ENCODE measurements at regions not wholly inside any gene's neighbourhood (a gene's known extent, or its start where the extent isn't known, plus 50 kb on each side); places are given as distances from the start of the nearest gene placed in this dataset.

DNA sequence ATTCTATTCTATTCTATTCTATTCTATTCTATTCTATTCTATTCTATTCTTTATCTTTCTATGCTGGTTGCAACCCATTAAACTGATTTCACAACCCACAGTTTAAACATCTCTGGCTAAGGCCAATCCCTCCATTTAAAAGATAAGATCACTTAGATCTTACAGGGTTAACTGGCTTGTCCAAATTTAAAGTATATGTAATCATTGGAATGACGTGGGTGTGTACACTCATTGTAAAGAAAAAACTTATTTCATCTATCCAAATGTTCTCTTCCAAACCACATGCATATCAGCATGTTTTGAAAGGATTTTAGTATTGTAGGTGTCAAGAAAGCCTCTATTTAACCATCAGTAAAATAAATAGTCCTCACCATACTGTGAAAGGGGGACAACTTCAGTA, 299.6 kb upstream of the RUNX1 start:
- DNase-seq (ENCODE audit: low read depth), result no peak

DNA sequence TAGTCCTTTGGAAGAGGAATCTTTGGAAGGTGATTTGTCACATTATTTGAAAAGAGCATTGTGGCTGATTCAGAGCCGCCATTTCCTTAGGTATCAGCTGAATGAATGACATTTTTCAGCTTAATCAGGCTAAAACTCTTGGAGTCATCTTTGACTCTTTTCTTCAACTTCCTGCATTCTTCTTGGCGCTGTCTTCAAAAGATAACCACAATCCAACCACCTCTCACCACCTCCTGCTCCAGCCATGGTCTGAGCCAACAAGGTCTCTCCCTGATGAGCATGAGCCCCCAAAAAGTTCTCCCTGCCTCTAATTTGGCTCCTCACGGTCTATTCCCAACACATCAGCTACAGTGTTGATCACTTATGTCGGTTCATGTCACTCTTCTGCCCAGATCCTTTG, 297.6 kb upstream of the RUNX1 start:
- no peak for DNase-seq (ENCODE audit: low read depth)

DNA sequence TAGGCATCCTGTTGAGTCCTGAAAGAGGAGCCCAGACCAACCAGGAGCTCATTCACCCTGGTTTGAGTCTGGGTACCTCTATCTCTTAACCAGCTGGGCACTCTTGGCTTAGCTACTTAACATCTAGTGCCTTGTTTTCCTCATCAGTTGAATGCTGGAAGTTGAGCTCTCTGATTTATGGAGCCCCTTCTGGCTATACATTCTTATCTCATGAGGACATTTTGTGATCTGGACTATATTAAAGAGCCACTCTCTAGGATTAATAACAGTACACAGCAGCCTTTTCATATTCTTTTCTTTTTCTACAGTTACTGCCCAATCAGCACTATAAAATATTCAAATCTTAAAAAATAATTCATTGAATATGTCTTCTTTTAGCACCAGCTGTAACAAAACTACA, 296.9 kb upstream of the RUNX1 start:
- DNase-seq (ENCODE audit: low read depth), result no peak

DNA sequence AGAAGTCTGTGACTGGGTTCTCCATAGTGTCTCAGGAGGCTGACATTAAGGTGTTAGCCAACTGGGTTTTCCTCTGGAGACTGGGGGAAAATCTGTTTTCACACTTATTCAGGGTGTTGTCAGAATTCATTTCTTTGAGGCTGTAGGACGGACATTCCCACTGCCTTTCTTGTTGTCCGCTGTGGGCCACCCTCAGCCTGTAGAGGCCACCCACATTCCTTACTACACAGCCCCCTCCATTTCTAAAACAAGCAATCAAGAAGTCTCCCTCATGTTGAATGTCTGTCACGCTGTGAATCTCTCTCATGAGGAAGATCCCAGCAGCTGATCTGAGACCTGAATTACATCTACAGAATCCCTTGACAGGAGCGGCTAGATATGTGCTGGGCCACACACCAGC, 295.5 kb upstream of the RUNX1 start:
- DNase-seq (ENCODE audit: low read depth), result no peak

DNA sequence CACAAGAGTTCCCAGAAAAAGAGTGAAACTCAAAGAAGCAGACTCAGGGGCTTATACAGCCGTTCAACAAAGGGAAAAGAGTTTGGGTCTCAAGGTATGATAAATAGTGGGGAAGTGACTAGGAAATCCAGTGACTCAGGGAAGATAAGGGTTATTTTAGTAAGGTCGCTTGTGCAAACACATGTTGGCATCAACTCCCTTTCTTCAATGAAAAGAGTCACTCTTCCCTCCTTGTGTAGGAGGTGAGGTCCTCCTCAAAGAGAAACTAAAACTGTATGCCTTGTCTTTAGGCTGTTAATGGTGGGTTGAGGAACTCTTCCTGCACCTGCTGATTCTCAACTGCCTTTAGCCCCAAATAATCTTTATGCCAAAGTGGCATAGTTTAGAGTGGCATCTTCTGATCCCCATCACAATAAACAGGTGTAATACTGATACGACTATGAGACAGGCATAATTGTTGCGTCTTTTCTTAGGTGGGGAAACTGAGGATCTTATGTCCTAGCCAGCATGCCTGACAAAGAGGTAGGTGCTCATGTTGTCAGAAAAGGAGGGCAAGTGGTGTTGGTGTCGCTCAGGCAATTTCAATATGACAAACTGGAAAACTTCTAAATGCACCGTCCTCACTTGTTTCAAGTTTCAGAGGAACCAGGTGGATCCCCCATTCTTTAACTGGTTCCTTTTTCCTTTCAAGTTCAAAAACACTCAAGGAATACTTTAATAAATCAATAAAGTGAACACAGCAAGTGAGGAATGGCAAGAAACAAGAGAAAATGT, 294.1 kb upstream of the RUNX1 start:
- DNase-seq (ENCODE audit: low read depth), result peak; percentile 38

DNA sequence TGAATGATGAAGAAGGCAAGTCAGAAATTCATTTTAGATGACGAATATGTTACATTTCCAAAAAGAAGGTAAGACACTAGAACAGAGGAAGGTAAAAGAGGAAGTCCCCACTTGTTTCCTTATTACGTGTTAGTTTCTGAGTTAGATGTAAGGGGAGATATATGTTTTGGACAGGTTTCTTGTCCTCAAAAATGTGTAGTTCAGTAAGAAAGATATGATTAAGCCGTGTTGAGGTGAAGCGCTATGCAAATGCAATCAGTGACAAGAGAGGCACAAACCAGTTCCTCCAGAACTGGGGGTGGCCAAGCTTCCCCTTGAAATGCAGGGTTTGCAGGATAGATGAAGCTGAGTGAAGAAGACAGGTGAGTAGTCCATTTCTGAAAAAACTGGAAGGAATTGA, 293.3 kb upstream of the RUNX1 start:
- no peak for DNase-seq (ENCODE audit: low read depth)

DNA sequence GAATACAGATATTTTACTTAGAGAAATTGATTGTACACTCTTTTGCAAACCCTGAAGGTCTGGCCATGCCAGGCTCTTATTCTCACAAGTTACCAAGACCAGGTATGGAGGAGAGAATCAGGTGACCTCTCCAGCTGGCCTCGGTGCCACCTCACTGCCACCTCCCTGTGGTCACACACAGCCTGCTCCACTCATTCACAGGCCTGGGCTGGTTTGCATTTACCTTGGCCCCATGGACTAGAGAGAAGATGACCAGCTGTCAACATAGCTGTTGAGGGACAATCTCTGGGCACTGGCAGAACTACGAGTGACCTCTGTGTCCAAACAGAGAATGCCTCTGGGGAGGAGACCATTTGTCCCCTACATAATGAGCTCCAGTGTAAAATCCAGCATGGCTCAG, 291.2 kb upstream of the RUNX1 start:
- DNase-seq (ENCODE audit: low read depth), result no peak

DNA sequence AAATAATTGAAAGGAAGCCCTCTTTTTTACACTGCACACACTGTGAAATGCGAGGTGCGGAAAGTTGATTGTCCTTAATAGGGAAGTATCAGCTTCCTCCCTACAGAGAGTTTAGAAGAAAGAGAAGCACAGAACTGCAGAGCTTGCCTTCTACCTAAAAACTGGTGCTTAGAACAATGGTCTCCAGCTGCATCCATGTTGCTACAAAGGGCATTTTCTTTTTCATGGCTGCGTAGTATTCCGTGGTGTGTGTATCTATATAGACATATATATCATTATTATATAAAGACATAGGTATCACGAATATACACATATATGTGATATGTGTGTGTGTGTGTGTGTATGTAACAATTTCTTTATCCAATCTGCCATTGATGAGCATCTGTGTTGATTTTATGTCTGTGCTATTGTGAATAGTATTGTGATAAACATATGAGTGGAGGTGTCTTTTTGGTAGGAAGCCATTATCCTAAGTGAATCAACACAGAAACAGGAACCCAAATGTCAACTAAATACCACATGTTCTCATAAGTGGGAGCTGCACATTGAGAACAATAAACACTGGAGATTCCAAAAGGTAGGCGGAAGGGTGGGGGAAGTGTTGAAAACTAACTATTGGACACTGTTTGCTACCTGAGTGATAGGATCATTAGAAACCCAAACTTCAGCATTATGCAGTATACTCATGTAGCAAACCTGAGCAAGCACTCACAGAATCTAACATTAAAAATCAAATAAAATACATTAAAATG, 290.0 kb upstream of the RUNX1 start:
- DNase-seq (ENCODE audit: low read depth), result no peak

DNA sequence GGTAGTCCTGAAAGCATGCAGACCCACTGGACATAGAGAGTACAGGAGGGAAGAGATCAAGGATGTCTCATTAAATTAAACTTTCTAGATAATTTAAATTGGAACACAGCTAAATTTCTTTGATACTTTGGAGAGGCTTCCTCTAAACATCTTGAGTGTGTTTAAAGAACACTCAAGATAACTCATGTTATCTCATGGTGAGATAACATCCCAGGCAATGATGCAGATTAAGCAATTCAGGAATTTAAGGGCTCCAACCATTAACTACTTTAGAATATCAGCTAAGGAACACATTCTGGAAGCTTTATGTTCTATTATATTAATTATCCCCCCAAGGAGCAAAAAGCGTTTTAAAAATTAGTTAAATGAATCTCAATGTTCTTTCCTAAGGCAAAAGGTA, 289.2 kb upstream of the RUNX1 start:
- no peak for DNase-seq (ENCODE audit: low read depth)

DNA sequence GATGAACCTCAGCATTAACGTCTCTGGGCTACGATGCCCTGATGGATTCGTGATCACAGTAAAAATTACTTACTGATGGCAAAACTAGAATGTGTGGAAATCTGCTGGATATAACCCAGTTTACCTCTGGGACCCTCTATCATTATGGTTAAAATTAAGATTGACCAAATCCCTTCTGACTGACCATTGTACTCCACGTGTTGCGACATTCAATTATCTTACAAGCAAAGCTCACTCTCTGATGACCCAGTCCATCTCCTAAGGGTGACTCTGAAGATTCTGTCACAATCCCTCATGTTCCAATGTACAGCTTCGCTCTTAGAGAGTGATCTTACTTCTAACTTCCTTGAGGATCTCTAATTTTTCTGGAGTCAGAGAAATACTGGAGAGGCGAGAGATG, 288.5 kb upstream of the RUNX1 start:
- DNase-seq (ENCODE audit: low read depth), result no peak

DNA sequence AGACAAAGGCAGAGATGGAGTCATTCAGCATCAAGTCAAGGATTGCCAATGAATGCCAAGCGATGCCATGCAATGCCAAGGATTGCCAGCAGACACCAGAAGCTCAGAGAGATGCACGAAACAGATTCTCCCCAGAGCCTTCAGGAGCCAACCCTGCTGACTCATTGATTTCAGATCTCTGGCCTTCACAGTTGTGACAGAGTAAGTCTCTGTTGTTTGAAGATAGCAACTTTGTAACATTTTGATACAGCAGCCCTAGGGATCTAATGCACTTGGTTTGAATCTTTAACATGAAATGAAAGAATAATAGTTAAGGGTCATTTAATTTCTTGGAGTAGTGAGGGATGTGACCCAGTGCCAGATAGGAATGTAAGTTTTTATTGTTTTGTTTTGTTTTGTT, 287.4 kb upstream of the RUNX1 start:
- DNase-seq (ENCODE audit: low read depth), result no peak

DNA sequence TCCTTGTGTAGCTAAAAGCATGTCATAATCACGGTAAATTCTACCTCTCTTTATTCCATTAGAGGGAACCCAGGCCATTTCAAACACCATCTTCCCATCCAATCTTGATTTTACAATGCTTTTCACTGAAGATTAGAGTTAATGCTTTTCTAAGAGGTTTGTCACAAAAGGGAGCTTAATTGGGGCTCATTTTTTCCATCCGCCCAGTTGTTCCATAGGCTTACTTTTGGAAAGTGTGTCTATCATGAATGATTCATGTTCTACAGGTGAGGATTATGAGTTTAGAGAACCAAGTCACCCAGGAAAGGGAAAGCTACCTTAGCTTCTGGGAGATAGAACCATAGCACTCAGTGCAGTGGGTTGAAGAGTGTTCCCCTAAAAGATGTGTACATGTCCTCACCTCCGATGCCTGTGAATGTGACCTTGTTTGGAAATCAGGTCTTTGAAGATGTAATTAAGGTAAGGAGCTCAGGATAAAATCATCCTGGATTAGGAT, 286.9 kb upstream of the RUNX1 start:
- DNase-seq (ENCODE audit: low read depth), result no peak

DNA sequence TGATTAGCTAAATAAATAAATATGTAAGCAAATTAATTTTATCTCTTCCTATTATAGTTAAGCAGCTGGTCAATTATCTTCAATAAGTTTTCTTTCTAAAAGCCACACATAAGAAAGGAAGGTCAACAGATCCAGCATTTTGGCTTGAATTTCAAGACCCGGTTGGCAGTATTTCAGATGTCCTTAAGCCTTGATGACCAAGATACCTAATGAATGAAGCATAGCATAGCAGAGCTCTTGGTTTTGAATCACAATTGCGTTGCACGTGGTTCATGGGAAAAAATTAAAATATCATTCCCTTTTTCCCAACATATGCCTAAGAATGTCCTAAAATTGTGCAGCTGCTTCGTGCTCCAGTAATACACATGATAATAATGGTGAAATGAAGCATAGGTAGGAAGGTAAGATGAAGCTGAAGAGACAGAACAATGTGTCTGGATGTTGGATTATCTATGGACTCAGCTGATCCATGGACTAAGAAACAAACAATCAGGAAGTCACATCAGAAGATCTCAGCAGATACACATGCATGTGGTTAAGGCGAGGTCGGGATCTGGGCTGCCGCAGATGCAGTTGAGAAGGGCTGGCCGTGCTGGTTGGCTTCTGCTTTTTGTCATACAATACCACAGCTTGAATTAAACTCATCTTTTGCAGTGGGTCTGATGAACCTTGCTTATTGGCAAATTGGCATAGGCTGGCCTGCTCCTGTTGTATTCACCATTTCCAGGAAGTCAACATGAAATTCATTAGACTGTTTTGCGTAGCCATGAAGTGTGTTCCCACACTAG, 284.9 kb upstream of the RUNX1 start:
- DNase-seq (ENCODE audit: low read depth), result no peak

DNA sequence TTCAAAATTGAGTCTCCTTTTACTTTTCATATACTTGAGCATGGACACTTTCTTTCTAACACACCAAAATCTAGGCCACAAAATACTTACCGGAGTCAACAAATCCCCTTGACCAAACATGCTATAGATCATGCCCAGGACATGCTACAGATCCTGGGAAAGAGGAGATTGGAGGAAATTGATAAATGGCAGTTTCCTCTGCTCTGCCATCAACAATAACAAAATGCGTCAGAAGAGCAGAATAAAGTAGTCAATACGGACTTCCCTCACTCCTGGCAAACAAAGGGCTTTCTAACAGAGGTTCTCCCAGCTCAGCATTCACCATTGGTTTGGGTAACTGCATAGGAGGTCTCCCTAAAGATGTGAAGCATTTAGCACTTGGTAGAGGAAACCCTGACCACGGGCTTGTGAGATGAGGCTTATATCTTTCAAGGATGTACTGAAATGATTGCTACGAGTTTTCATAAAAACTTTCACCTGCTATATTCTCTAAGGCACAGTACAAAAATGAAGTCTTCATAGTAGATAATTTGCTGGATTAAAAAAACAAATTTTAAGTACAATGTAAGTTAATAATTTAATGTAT, 283.8 kb upstream of the RUNX1 start:
- no peak for DNase-seq (ENCODE audit: low read depth)

DNA sequence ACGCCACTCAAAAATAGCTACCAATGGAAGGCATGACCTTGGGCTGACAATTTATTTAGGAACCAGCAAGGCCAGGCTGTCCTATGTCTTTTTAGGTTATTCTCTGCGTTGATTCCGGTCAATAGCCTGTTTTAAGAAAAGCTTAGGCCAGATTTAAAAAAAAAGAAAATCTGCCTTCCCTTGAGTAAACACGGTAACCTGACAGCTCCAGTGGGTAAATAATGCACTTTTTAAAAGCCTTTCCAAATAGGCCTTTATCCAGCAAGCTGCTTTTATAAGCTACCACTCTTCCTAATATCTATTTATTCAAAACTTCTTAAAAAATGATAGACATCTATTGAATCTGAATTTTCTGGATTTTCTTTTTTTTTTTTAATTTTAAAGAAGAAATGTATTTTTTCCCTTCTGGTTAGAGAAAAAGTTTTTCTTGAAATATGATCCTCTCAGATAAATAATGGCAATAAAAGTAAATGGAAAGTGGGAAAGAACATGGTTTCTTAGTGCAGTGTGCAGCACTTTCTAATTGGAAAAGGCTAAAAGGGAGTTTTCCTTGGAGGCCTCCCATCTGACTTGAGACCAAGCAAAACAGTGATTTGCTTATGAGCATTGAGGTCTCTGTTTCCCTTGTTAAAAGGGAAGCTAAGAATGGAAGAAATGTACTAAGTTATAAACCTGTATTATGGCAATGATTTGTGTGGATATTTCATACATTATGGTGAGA, 281.0 kb upstream of the RUNX1 start:
- no peak for DNase-seq (ENCODE audit: low read depth)

DNA sequence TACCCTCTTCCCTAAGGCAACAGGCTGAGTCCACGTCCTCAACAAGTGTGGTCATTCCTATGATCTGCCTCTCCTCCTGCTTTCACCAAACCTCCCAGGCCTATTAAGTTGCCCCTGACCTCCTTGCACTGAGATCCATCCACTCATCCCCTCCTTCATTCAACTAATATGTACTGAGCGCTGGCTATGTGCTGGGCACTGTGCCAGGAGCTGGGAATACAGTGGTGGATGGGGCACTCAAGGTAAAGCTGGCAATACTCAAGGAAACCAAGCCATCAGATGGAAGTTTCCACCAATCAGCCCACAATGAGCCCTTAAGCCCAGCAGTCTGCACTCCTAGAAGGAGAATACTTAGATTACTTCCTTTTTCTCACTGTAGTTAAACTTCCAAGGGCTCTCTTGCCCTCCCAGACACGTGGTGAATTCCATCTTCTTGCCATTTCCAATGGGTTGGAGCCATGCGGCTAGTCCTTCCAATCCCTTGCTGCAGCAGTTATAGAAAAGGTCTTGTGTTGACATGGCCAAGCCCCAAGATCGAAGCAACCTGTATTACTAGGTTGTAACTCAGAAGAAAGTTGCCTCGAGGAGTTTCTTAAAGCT, 279.9 kb upstream of the RUNX1 start:
- DNase-seq (ENCODE audit: low read depth), result no peak

DNA sequence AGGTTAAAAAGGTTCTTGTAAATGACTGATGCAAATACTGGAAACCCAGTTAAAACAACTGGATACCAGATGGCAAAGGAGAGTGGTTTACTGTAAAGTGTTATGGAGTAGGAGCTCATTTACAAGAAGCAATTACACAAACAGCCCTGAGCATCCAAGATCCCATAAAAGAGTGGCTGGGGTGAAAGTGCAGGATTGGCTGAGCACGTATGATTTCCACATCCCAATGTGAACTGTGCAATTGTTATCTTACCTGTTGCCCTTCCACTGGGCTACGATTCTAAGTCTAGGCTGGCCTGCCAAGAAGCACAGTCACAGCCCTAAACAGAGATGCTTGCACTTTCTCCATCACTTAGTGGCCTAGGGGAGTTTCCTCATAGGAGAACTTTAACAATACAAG, 277.6 kb upstream of the RUNX1 start:
- no peak for DNase-seq (ENCODE audit: low read depth)

DNA sequence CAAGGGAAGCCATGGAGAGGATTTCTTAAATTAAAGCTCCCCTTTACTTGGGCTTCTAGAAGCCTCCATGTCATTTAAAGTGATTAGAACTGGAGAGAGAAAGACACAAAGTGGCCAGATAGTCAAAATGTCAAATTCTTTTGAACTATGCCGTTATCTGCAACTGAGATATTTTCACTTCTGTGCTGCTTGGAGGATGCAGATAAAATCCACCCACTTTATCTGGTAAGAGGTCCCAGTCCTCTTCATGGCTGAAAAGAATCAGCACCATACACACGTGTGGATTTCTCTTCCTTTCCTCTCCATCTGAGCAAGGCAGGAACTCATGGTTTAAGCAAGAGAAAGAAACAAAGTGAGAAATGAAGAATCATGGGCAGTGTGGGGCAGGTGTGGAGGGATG, 276.9 kb upstream of the RUNX1 start:
- no peak for DNase-seq (ENCODE audit: low read depth)

DNA sequence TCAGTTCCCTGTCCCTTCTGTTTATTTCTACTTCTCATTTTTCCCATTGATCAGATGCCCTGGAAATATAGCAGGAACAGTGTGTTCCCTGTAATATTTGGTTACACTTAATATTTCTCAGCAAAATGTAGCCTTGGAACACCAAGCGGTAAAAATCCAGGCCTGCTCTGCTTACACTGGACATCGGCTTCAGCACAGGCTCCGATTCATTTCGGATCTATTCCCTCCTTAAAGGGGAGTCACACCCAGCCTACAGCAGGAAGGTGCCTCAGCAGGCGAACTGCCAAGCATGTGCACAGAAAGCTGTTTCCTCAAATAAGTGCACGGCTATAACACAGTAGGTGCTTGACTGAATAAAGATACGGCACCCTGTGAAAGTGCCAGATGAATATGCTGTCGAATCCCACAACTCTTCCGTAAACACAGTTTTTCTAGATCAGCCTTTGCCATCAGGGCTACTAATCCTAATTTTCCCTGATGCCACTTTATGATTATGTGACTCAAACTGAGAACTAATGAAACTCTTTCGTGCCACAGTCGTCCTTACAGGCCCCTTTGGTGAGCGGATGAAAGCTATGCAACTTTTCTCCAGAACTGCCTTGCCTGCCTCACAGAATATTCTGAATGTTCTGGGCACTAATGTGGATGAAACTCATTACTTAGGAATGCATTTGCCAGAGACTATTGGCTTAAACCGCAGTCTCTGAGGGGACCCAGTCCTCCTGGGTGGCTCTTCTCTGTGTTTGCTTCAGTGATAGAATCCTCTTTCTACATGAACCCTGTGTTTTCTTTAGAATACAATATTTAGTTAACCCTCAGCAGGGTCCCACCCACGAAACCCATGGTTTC, 275.5 kb upstream of the RUNX1 start:
- peak; percentile 61 for DNase-seq (ENCODE audit: low read depth)

DNA sequence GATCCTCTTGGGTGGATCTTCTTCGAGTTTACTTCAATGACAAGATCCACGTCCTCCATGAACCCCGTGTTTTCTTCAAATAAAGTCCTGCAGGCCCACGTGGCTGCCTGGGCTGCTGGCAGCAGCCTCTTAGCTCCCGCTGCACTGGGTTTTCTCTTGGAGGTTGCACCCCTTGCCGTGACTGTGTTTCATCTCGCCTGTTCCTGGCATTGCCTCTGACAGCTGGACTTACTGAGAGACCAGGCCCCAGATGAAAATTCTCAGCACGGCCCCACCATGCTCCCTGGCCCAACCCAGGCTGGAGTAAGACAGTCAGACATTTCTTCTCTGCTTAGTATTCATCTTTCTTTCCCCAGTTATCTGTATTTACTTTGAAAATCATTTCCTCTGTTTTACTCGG, 274.8 kb upstream of the RUNX1 start:
- DNase-seq (ENCODE audit: low read depth), result no peak

Measured in HT1080 (cell line).